H1 (cell line): ENCODE measurements at regions not wholly inside any gene's neighbourhood (a gene's known extent, or its start where the extent isn't known, plus 50 kb on each side); places are given as distances from the start of the nearest gene placed in this dataset.

Experiments
- CEBPB ChIP-seq: IDR thresholded peaks from 2 replicates; pipeline ENCODE4 v1.6.1; 2012; ENCODE audit warnings: low read depth, low read length
- JUND ChIP-seq: IDR thresholded peaks from 2 replicates; pipeline ENCODE4 v1.6.1; 2011; ENCODE audit warnings: mild to moderate bottlenecking, improper control_type of control experiment, low read length
- RBBP5 ChIP-seq: IDR thresholded peaks from 2 replicates; pipeline ENCODE4 v1.7.1; 2012; ENCODE audit warnings: low read depth, mild to moderate bottlenecking, inconsistent platforms, low read length, moderate library complexity, borderline replicate concordance
- ZNF274 ChIP-seq: IDR thresholded peaks from 2 replicates; pipeline ENCODE4 v1.7.0; 2012; ENCODE audit warnings: low read length, borderline replicate concordance; ENCODE audit errors: extremely low read depth
- TF ChIP-seq, protein P1 (sequence below): fragments of 300-600 bp; sonication (generic); IDR thresholded peaks from 2 replicates; pipeline ENCODE4 v1.7.1; 2012; ENCODE audit warnings: low read length, moderate library complexity, mild to moderate bottlenecking, inconsistent platforms; ENCODE audit not compliant: insufficient replicate concordance
- TF ChIP-seq, protein P2 (sequence below): IDR thresholded peaks from 2 replicates; pipeline ENCODE4 v1.6.1; 2011; ENCODE audit warnings: low read depth, mild to moderate bottlenecking, low read length; ENCODE audit not compliant: insufficient read depth

DNA sequence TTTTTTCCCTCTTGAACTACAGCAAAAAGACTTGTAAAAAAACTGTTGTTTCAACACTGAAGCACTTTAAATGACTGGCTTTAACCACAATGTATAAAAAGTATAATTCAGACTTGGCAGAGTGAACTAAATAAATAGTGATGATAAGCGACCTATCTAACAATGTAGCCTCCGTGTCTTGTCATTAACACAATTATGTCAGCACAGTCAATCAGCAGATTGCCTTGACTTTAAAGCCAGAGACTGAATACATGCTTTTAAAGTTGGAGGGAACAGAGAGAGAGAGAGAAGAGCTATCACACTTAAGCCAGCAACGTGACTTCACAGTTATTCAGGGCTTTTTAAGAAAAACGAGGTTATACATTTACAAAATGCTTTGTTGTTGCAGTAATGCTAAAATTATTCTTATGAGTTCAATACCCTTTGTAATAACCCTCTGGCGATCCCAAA lies 378.1 kb downstream of the LMO4 start (continued):
- TF ChIP-seq, protein P1, sequence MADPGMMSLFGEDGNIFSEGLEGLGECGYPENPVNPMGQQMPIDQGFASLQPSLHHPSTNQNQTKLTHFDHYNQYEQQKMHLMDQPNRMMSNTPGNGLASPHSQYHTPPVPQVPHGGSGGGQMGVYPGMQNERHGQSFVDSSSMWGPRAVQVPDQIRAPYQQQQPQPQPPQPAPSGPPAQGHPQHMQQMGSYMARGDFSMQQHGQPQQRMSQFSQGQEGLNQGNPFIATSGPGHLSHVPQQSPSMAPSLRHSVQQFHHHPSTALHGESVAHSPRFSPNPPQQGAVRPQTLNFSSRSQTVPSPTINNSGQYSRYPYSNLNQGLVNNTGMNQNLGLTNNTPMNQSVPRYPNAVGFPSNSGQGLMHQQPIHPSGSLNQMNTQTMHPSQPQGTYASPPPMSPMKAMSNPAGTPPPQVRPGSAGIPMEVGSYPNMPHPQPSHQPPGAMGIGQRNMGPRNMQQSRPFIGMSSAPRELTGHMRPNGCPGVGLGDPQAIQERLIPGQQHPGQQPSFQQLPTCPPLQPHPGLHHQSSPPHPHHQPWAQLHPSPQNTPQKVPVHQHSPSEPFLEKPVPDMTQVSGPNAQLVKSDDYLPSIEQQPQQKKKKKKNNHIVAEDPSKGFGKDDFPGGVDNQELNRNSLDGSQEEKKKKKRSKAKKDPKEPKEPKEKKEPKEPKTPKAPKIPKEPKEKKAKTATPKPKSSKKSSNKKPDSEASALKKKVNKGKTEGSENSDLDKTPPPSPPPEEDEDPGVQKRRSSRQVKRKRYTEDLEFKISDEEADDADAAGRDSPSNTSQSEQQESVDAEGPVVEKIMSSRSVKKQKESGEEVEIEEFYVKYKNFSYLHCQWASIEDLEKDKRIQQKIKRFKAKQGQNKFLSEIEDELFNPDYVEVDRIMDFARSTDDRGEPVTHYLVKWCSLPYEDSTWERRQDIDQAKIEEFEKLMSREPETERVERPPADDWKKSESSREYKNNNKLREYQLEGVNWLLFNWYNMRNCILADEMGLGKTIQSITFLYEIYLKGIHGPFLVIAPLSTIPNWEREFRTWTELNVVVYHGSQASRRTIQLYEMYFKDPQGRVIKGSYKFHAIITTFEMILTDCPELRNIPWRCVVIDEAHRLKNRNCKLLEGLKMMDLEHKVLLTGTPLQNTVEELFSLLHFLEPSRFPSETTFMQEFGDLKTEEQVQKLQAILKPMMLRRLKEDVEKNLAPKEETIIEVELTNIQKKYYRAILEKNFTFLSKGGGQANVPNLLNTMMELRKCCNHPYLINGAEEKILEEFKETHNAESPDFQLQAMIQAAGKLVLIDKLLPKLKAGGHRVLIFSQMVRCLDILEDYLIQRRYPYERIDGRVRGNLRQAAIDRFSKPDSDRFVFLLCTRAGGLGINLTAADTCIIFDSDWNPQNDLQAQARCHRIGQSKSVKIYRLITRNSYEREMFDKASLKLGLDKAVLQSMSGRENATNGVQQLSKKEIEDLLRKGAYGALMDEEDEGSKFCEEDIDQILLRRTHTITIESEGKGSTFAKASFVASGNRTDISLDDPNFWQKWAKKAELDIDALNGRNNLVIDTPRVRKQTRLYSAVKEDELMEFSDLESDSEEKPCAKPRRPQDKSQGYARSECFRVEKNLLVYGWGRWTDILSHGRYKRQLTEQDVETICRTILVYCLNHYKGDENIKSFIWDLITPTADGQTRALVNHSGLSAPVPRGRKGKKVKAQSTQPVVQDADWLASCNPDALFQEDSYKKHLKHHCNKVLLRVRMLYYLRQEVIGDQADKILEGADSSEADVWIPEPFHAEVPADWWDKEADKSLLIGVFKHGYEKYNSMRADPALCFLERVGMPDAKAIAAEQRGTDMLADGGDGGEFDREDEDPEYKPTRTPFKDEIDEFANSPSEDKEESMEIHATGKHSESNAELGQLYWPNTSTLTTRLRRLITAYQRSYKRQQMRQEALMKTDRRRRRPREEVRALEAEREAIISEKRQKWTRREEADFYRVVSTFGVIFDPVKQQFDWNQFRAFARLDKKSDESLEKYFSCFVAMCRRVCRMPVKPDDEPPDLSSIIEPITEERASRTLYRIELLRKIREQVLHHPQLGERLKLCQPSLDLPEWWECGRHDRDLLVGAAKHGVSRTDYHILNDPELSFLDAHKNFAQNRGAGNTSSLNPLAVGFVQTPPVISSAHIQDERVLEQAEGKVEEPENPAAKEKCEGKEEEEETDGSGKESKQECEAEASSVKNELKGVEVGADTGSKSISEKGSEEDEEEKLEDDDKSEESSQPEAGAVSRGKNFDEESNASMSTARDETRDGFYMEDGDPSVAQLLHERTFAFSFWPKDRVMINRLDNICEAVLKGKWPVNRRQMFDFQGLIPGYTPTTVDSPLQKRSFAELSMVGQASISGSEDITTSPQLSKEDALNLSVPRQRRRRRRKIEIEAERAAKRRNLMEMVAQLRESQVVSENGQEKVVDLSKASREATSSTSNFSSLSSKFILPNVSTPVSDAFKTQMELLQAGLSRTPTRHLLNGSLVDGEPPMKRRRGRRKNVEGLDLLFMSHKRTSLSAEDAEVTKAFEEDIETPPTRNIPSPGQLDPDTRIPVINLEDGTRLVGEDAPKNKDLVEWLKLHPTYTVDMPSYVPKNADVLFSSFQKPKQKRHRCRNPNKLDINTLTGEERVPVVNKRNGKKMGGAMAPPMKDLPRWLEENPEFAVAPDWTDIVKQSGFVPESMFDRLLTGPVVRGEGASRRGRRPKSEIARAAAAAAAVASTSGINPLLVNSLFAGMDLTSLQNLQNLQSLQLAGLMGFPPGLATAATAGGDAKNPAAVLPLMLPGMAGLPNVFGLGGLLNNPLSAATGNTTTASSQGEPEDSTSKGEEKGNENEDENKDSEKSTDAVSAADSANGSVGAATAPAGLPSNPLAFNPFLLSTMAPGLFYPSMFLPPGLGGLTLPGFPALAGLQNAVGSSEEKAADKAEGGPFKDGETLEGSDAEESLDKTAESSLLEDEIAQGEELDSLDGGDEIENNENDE: no peak
- TF ChIP-seq JUND (no peak), CEBPB (no peak), RBBP5 (no peak), ZNF274 (no peak)
- TF ChIP-seq, protein P2, sequence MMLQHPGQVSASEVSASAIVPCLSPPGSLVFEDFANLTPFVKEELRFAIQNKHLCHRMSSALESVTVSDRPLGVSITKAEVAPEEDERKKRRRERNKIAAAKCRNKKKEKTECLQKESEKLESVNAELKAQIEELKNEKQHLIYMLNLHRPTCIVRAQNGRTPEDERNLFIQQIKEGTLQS: no peak
